GM12891 (cell line): ENCODE measurements at regions not wholly inside any gene's neighbourhood (a gene's known extent, or its start where the extent isn't known, plus 50 kb on each side); places are given as distances from the start of the nearest gene placed in this dataset.

Experiments used
- POLR2A ChIP-seq: IDR thresholded peaks from 2 replicates; pipeline ENCODE4 v1.6.1; 2011; ENCODE audit warnings: low read depth, low read length, control low read depth
- POLR2AphosphoS5 ChIP-seq: IDR thresholded peaks from 2 replicates; pipeline ENCODE4 v1.6.1; 2011; ENCODE audit warnings: low read depth, low read length, control low read depth

DNA sequence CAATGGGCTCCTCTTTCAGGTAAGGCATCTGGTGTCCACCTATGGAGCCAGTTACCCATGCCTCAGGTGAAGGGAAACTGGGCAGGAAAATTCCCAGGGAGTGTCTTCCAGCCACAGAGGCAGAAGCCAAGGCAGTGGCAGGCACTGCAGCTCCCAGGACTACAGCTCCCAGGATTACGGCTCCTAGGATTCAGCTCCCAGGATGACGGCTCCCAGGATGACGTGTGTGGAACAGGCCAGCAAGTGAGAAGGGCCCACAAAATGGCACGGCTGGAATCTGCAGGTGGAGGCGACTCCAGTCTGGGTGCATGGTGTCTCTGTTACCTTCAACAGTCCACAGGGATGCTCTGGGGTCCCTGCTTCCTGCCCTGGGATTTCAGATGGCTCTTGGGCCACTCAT, 92.1 kb downstream of the PTGR3 start:
- TF ChIP-seq POLR2A (no peak), POLR2AphosphoS5 (no peak)
